HCT116 (cell line): ENCODE measurements at regions not wholly inside any gene's neighbourhood (a gene's known extent, or its start where the extent isn't known, plus 50 kb on each side); places are given as distances from the start of the nearest gene placed in this dataset.

ENCODE experiments used
- ATAC-seq: fragments of 200-7000 bp; cut with Tn5 transposase; 2 replicates; pipeline ENCODE4 v1.9.1; 2020; ENCODE audit warnings: mild to moderate bottlenecking, moderate library complexity
- BruUV-seq: library from RNA; stranded (reverse); fragments of 400-500 nt; replicated peaks from 2 replicates; lab custom pipeline; 2021; lab: Mats Ljungman, UMichigan
- CTCF ChIA-PET: fragments of 300-600 bp; sonication (Branson Sonifier 250); formaldehyde crosslinking; loops from one replicate; lab custom pipeline; 2021; ENCODE audit warnings: antibody characterized with exemption; lab: Charles Lee
- POLR2A ChIA-PET: fragments of 300-600, 350-600 bp; sonication (Branson Sonifier 250); formaldehyde crosslinking; loops from one replicate; lab custom pipeline; 2021; ENCODE audit warnings: antibody characterized with exemption; lab: Charles Lee
- RAD21 ChIA-PET, 2 experiments: fragments of 300-600 bp; sonication (Branson Sonifier 250); formaldehyde crosslinking; loops; one replicate each; lab custom pipeline; 2023; ENCODE audit warnings: low total read pairs in 2 of 2; ENCODE audit not compliant: uncharacterized antibody in 2 of 2, unreplicated experiment in 2 of 2, low non-redundant PET in 1 of 2; lab: Charles Lee
- DNase-seq: peaks from one replicate; pipeline ENCODE4 v3.0.0-alpha.2; 2010; ENCODE audit warnings: low read depth, low spot score
- H2AFZ ChIP-seq: fragments of 200-600 bp; shearing (Covaris generic), sonication (generic); 2 replicates; pipeline ENCODE4 v1.6.1; 2017; ENCODE audit warnings: low read depth, mixed run types, mixed read lengths, antibody characterized with exemption, low read length; ENCODE audit not compliant: poor library complexity, severe bottlenecking
- H3K27ac ChIP-seq: 2 replicates; pipeline ENCODE4 v1.5.1; 2012; ENCODE audit warnings: low read depth, low read length
- H3K27me3 ChIP-seq: fragments of 200-600 bp; sonication (generic); 2 replicates; pipeline ENCODE4 v1.6.1; 2016; ENCODE audit warnings: mixed run types, low read length, mixed read lengths; ENCODE audit not compliant: insufficient read depth
- H3K36me3 ChIP-seq, 2 experiments: fragments of 200-500 bp in 1 of 2; fragments of 200-600 bp in 1 of 2; sonication (Bioruptor generic) in 1 of 2; sonication (generic) in 1 of 2; 2 replicates each; pipeline versions ENCODE4 v1.5.1 to v1.6.1; 2014 to 2016; ENCODE audit warnings: low read length in 2 of 2, inconsistent platforms in 1 of 2, mixed read lengths in 1 of 2, mixed run types in 1 of 2; ENCODE audit not compliant: insufficient read depth in 2 of 2, control insufficient read depth in 1 of 2
- H3K4me1 ChIP-seq, 2 experiments: fragments of 200-600 bp in 1 of 2; sonication (generic) in 1 of 2; 2 replicates each; pipeline versions ENCODE4 v1.5.1 to v1.6.1; 2012 to 2017; ENCODE audit warnings: low read length in 2 of 2, inconsistent platforms in 1 of 2, mild to moderate bottlenecking in 1 of 2, mixed read lengths in 1 of 2, mixed run types in 1 of 2, moderate library complexity in 1 of 2; ENCODE audit not compliant: insufficient read depth in 2 of 2, control insufficient read depth in 1 of 2
- H3K4me2 ChIP-seq: fragments of 200-600 bp; sonication (generic); 2 replicates; pipeline ENCODE4 v1.6.1; 2017; ENCODE audit warnings: mixed run types, low read length, mixed read lengths
- H3K4me3 ChIP-seq, 2 experiments: fragments of 200-600 bp in 1 of 2; sonication (generic) in 1 of 2; replicated peaks in 1 of 2; 2 replicates each; pipeline ENCODE4 v1.5.1; 2011 to 2016; ENCODE audit warnings: low read length in 2 of 2, control low read depth in 1 of 2, low read depth in 1 of 2, mild to moderate bottlenecking in 1 of 2, mixed read lengths in 1 of 2, mixed run types in 1 of 2
- H3K79me2 ChIP-seq: fragments of 200-600 bp; sonication (generic); 2 replicates; pipeline ENCODE4 v1.6.1; 2017; ENCODE audit warnings: mild to moderate bottlenecking, mixed run types, low read length, moderate library complexity, mixed read lengths; ENCODE audit not compliant: insufficient read depth
- H3K9ac ChIP-seq: fragments of 200-600 bp; sonication (generic); 2 replicates; pipeline ENCODE4 v1.6.1; 2016; ENCODE audit warnings: low read length, mixed read lengths
- H3K9me2 ChIP-seq: fragments of 200-600 bp; sonication (generic), shearing (Covaris generic); 2 replicates; pipeline ENCODE4 v1.6.1; 2017; ENCODE audit warnings: mixed run types, mild to moderate bottlenecking, moderate library complexity; ENCODE audit not compliant: insufficient read depth
- H3K9me3 ChIP-seq, 2 experiments: fragments of 200-500 bp in 1 of 2; fragments of 200-600 bp in 1 of 2; sonication (Bioruptor generic) in 1 of 2; sonication (generic) in 1 of 2; 2 replicates each; pipeline ENCODE4 v1.6.1; 2014 to 2017; ENCODE audit warnings: low read length in 2 of 2, mixed read lengths in 2 of 2, inconsistent platforms in 1 of 2, low read depth in 1 of 2, mild to moderate bottlenecking in 1 of 2, mixed run types in 1 of 2, moderate library complexity in 1 of 2; ENCODE audit not compliant: control insufficient read depth in 1 of 2, insufficient read depth in 1 of 2
- H4K20me1 ChIP-seq: fragments of 200-600 bp; sonication (generic), shearing (Covaris generic); 2 replicates; pipeline ENCODE4 v1.6.1; 2017; ENCODE audit warnings: mixed run types, mild to moderate bottlenecking, moderate library complexity; ENCODE audit not compliant: insufficient read depth
- CBX3 ChIP-seq: IDR thresholded peaks from 2 replicates; pipeline ENCODE4 v1.6.1; 2012; ENCODE audit warnings: low read depth
- CEBPB ChIP-seq: IDR thresholded peaks from 2 replicates; pipeline ENCODE4 v1.6.1; 2012; ENCODE audit warnings: low read depth
- EGR1 ChIP-seq: IDR thresholded peaks from 2 replicates; pipeline ENCODE4 v1.6.1; 2012; ENCODE audit warnings: low read depth
- ELF1 ChIP-seq: IDR thresholded peaks from 2 replicates; pipeline ENCODE4 v1.6.1; 2012; ENCODE audit warnings: low read depth, borderline replicate concordance
- EZH2 ChIP-seq: fragments of 200-600 bp; sonication (generic); IDR thresholded peaks from 2 replicates; pipeline ENCODE4 v1.6.1; 2017; ENCODE audit warnings: antibody characterized with exemption, mixed run types
- FOSL1 ChIP-seq: IDR thresholded peaks from 2 replicates; pipeline ENCODE4 v1.6.1; 2012; ENCODE audit warnings: low read depth
- JUND ChIP-seq: IDR thresholded peaks from 2 replicates; pipeline ENCODE4 v1.6.1; 2012
- POLR2A ChIP-seq: IDR thresholded peaks from 2 replicates; pipeline ENCODE4 v1.7.0; 2011; ENCODE audit warnings: borderline replicate concordance; ENCODE audit not compliant: insufficient read depth, insufficient read length; ENCODE audit errors: extremely low read depth
- POLR2AphosphoS5 ChIP-seq: IDR thresholded peaks from 2 replicates; pipeline ENCODE4 v1.6.1; 2011; ENCODE audit warnings: mild to moderate bottlenecking, low read depth, low read length, moderate library complexity
- RAD21 ChIP-seq: IDR thresholded peaks from 2 replicates; pipeline ENCODE4 v1.6.1; 2012; ENCODE audit warnings: low read depth, mild to moderate bottlenecking
- SIN3A ChIP-seq: IDR thresholded peaks from 2 replicates; pipeline ENCODE4 v1.6.1; 2012; ENCODE audit warnings: low read depth
- SRF ChIP-seq: IDR thresholded peaks from 2 replicates; pipeline ENCODE4 v1.6.1; 2012; ENCODE audit warnings: low read depth
- ZFX ChIP-seq: fragments of 450-650 bp; IDR thresholded peaks from 2 replicates; pipeline ENCODE4 v1.6.1; 2017
- ZNF274 ChIP-seq: fragments of 200-500 bp; sonication (Bioruptor generic); IDR thresholded peaks from 2 replicates; pipeline ENCODE4 v1.6.1; 2014; ENCODE audit warnings: mild to moderate bottlenecking, low read depth, low read length, inconsistent platforms
- intact Hi-C: fragments of 100-400 bp; cut with micrococcal nuclease; formaldehyde crosslinking; loops from 2 replicates; pipeline ENCODE4 v1.10.0; 2022
- TF ChIP-seq, protein P1 (sequence below): IDR thresholded peaks from 2 replicates; pipeline ENCODE4 v1.6.1; 2012
- TF ChIP-seq, protein P2 (sequence below): IDR thresholded peaks from 2 replicates; pipeline ENCODE4 v1.6.1; 2012
- TF ChIP-seq, protein P3 (sequence below): IDR thresholded peaks from 2 replicates; pipeline ENCODE4 v1.6.1; 2011; ENCODE audit warnings: mild to moderate bottlenecking, low read length, moderate library complexity; ENCODE audit not compliant: insufficient replicate concordance; ENCODE audit errors: extremely low read depth
- TF ChIP-seq, protein P4 (sequence below): IDR thresholded peaks from 2 replicates; pipeline ENCODE4 v1.6.1; 2012; ENCODE audit warnings: low read depth

DNA sequence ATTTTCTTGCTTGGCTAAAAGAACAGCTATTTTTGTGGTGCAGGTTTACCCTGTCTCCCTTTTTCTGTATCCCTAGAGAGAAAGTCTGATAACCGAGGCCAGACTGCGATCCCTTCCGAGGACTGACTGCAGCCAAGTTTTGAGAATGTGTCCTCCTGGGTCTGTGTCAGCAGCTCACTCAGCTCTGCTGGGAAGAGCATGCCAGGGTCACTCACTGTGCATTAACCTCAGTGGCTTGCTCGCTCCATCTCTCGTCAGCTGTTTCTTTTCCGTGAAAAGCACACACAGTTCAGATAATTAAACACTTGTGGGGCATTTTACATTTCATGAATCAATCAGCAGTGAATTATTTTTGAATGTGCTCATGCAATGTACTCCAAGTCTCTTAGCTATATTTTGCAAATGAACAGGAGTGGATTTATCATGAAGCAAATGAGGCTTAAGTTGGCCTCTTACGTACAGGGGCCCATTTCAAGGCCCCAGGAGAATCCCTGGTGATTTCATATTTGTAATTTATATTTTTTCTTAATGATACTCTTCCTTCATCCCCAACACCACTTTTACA lies 252.1 kb downstream of the SMARCA2 start (continued):
- TF ChIP-seq ZNF274: no peak
- TF ChIP-seq ZFX: no peak
- TF ChIP-seq, protein P1, sequence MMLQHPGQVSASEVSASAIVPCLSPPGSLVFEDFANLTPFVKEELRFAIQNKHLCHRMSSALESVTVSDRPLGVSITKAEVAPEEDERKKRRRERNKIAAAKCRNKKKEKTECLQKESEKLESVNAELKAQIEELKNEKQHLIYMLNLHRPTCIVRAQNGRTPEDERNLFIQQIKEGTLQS: no peak
- TF ChIP-seq EGR1: no peak
- TF ChIP-seq, protein P2, sequence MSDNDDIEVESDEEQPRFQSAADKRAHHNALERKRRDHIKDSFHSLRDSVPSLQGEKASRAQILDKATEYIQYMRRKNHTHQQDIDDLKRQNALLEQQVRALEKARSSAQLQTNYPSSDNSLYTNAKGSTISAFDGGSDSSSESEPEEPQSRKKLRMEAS: no peak
- no peak for TF ChIP-seq SRF
- no peak for TF ChIP-seq EZH2
- TF ChIP-seq, protein P3, sequence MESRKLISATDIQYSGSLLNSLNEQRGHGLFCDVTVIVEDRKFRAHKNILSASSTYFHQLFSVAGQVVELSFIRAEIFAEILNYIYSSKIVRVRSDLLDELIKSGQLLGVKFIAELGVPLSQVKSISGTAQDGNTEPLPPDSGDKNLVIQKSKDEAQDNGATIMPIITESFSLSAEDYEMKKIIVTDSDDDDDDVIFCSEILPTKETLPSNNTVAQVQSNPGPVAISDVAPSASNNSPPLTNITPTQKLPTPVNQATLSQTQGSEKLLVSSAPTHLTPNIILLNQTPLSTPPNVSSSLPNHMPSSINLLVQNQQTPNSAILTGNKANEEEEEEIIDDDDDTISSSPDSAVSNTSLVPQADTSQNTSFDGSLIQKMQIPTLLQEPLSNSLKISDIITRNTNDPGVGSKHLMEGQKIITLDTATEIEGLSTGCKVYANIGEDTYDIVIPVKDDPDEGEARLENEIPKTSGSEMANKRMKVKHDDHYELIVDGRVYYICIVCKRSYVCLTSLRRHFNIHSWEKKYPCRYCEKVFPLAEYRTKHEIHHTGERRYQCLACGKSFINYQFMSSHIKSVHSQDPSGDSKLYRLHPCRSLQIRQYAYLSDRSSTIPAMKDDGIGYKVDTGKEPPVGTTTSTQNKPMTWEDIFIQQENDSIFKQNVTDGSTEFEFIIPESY: no peak
- TF ChIP-seq FOSL1: no peak
- TF ChIP-seq CEBPB: no peak
- TF ChIP-seq POLR2A: no peak
- TF ChIP-seq CBX3: no peak
- no peak for TF ChIP-seq RAD21
- TF ChIP-seq, all 23 proteins: peak for 0

DNA sequence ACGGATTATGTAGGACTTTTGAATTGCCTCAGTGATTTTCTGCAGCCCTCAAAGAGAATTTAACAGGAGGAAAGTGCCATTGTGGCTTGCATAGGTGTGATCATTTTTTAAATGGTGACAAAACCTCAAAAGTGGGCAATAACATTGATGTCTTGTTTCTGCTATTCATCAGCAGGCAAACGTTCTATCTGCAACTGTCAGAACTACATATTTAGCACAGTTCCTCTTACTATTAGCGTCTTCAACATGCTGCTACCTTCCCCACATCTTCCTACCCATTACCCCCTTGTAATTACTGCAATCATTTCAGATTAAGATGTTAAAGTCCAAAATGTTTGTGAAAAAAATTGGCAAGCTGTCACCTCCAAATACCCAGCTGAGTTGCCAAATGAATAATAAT lies 254.6 kb downstream of the SMARCA2 start:
- Histone ChIP-seq H3K9ac (no peak overlapping the region), H3K27me3 (0 out of 2 replicates have a peak, but pooled peaks cover 3% of the 10 kb centered on the region), H3K4me2 (no peak overlapping the region)
- intact Hi-C loops: no loop called here
- TF ChIP-seq POLR2A (no peak), SIN3A (no peak), JUND (no peak), ZFX (no peak), ELF1 (no peak), CEBPB (no peak), POLR2AphosphoS5 (no peak)
- TF ChIP-seq, protein P4, sequence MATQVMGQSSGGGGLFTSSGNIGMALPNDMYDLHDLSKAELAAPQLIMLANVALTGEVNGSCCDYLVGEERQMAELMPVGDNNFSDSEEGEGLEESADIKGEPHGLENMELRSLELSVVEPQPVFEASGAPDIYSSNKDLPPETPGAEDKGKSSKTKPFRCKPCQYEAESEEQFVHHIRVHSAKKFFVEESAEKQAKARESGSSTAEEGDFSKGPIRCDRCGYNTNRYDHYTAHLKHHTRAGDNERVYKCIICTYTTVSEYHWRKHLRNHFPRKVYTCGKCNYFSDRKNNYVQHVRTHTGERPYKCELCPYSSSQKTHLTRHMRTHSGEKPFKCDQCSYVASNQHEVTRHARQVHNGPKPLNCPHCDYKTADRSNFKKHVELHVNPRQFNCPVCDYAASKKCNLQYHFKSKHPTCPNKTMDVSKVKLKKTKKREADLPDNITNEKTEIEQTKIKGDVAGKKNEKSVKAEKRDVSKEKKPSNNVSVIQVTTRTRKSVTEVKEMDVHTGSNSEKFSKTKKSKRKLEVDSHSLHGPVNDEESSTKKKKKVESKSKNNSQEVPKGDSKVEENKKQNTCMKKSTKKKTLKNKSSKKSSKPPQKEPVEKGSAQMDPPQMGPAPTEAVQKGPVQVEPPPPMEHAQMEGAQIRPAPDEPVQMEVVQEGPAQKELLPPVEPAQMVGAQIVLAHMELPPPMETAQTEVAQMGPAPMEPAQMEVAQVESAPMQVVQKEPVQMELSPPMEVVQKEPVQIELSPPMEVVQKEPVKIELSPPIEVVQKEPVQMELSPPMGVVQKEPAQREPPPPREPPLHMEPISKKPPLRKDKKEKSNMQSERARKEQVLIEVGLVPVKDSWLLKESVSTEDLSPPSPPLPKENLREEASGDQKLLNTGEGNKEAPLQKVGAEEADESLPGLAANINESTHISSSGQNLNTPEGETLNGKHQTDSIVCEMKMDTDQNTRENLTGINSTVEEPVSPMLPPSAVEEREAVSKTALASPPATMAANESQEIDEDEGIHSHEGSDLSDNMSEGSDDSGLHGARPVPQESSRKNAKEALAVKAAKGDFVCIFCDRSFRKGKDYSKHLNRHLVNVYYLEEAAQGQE: no peak
- TF ChIP-seq, all 23 proteins: peak for 0
- BruUV-seq: no TSS peak
- H3K4me3 ChIP-seq: no peak overlapping the region
- POLR2A ChIA-PET: no interaction called here
- no peaks in the 10 kb centered on the region for H3K4me1 ChIP-seq
- ATAC-seq: no peak
- CTCF ChIA-PET: no interaction called here
- H2AFZ ChIP-seq: no peak overlapping the region
- H4K20me1 ChIP-seq: no peaks in the 10 kb centered on the region
- no peak overlapping the region for H3K27ac ChIP-seq
- no peaks in the 10 kb centered on the region for H3K36me3 ChIP-seq
- RAD21 ChIA-PET: no interaction called here
- H3K79me2 ChIP-seq: no peaks in the 10 kb centered on the region
- no peaks in the 10 kb centered on the region for H3K9me3 ChIP-seq
- DNase-seq: no peak
- H3K9me2 ChIP-seq: no peaks in the 10 kb centered on the region
